ENCODE measurements at regions not wholly inside any gene's neighbourhood (a gene's known extent, or its start where the extent isn't known, plus 50 kb on each side); places are given as distances from the start of the nearest gene placed in this dataset.

GRCh38 chr16:17612336-17612735 is 141.6 kb upstream of the XYLT1 start:
- H3K4me1 ChIP-seq, result no peaks in the 10 kb centered on the region
- no peak for TF ChIP-seq POLR2A (IDR thresholded peaks at IDR 0.05)
- TF ChIP-seq, protein P1, sequence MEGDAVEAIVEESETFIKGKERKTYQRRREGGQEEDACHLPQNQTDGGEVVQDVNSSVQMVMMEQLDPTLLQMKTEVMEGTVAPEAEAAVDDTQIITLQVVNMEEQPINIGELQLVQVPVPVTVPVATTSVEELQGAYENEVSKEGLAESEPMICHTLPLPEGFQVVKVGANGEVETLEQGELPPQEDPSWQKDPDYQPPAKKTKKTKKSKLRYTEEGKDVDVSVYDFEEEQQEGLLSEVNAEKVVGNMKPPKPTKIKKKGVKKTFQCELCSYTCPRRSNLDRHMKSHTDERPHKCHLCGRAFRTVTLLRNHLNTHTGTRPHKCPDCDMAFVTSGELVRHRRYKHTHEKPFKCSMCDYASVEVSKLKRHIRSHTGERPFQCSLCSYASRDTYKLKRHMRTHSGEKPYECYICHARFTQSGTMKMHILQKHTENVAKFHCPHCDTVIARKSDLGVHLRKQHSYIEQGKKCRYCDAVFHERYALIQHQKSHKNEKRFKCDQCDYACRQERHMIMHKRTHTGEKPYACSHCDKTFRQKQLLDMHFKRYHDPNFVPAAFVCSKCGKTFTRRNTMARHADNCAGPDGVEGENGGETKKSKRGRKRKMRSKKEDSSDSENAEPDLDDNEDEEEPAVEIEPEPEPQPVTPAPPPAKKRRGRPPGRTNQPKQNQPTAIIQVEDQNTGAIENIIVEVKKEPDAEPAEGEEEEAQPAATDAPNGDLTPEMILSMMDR (IDR thresholded peaks at IDR 0.05 in 4 of 5, conservative IDR thresholded peaks at IDR 0.05 in 1 of 5), result no peak
- H3K27ac ChIP-seq, result no peak overlapping the region

DNA sequence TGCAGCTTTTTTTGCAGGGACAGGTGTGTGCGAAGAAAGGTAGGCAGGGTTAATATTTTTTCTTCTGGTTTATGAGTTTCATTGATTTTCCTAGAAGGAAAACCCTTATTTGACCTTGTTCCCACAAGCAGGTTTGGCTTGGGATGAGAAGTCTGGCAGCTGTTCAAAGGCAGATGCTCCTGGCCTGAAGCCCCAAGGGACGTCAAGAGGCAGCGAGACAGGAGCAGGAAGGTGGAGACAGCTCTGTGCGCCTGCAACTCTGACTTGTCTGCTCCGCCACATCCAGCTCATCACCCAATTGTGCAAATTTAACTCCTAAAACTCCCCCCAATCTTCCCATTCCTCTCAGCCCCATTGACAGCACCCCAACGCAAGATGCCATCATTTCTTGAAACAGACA is 136.8 kb upstream of the XYLT1 start:
- Histone ChIP-seq H3K27me3 (no peaks in the 10 kb centered on the region), H3K4me1 (no peaks in the 10 kb centered on the region), H3K4me3 (no peak overlapping the region), H3K9me3 (no peaks in the 10 kb centered on the region), H3K36me3 (no peaks in the 10 kb centered on the region), H3K27ac (no peak overlapping the region)
- in situ Hi-C loops (cut with MboI; ENCODE audit: low sequenced_read_pairs in 4 of 4) (no loop called here), intact Hi-C loops (cut with DNase I; ENCODE audit: low total_unique reads) (no loop called here)
- ATAC-seq (no peak), DNase-seq (no peak)
- TF ChIP-seq, protein P1 (IDR thresholded peaks at IDR 0.05 in 4 of 5, conservative IDR thresholded peaks at IDR 0.05 in 1 of 5), result no peak
- TF ChIP-seq POLR2A (IDR thresholded peaks at IDR 0.05), result no peak

More at GRCh38 chr16:17612336-17612735, 141.6 kb upstream of the XYLT1 start:
- H3K36me3 ChIP-seq, result no peaks in the 10 kb centered on the region
- ATAC-seq (no peak), DNase-seq (no peak)
- intact Hi-C loops (cut with DNase I; ENCODE audit: low total_unique reads) (no loop called here), in situ Hi-C loops (cut with MboI; ENCODE audit: low sequenced_read_pairs in 4 of 4) (no loop called here)
- no peaks in the 10 kb centered on the region for H3K9me3 ChIP-seq
- no peaks in the 10 kb centered on the region for H3K27me3 ChIP-seq
- no peak overlapping the region for H3K4me3 ChIP-seq

- intact Hi-C loops (cut with DNase I; ENCODE audit: low total_unique reads), result no loop called here
- ATAC-seq, result no peak
- H3K9me3 ChIP-seq, result no peaks in the 10 kb centered on the region
- H3K27me3 ChIP-seq, result no peaks in the 10 kb centered on the region
- in situ Hi-C loops (cut with MboI; ENCODE audit: low sequenced_read_pairs in 4 of 4), result no loop called here
- no peaks in the 10 kb centered on the region for H3K4me1 ChIP-seq
- TF ChIP-seq, protein P1 (IDR thresholded peaks at IDR 0.05 in 4 of 5, conservative IDR thresholded peaks at IDR 0.05 in 1 of 5), result no peak
- TF ChIP-seq POLR2A (IDR thresholded peaks at IDR 0.05), result no peak
- no peak overlapping the region for H3K27ac ChIP-seq
- no peak for DNase-seq
- no peaks in the 10 kb centered on the region for H3K36me3 ChIP-seq
- no peak overlapping the region for H3K4me3 ChIP-seq
These were observed 136.3 kb upstream of the XYLT1 start for GRCh38 chr16:17607075-17607509.

DNA sequence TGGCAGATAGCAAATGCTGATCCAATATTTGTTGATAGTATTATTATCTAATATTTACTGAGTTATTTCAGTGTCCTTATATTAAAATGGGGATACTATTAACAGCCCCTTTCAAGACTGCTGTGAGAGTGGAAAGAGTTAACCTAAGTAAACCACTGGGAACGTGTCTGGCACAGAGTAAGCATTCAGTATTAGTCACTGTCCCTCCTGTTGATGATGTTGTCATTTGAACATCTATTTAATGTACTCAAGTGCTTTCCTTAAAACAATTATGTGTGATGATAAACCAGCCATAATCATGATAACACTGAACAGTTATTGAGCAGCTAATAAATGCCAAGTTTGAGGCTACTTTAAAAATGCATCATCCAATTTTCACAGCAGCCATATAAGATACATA is 135.7 kb upstream of the XYLT1 start:
- DNase-seq, result no peak
- in situ Hi-C loops (cut with MboI; ENCODE audit: low sequenced_read_pairs in 4 of 4), result no loop called here

More for the DNA sequence above, 135.7 kb upstream of the XYLT1 start:
- Histone ChIP-seq H3K4me1 (no peaks in the 10 kb centered on the region), H3K36me3 (no peaks in the 10 kb centered on the region), H3K4me3 (no peak overlapping the region), H3K27me3 (no peaks in the 10 kb centered on the region), H3K27ac (no peak overlapping the region), H3K9me3 (no peaks in the 10 kb centered on the region)
- no peak for ATAC-seq
- intact Hi-C loops (cut with DNase I; ENCODE audit: low total_unique reads), result no loop called here
- TF ChIP-seq POLR2A (IDR thresholded peaks at IDR 0.05), result no peak
- TF ChIP-seq, protein P1 (IDR thresholded peaks at IDR 0.05 in 4 of 5, conservative IDR thresholded peaks at IDR 0.05 in 1 of 5), result no peak
